Lower leg skin (tissue), 3 donors: ENCODE measurements at regions not wholly inside any gene's neighbourhood (a gene's known extent, or its start where the extent isn't known, plus 50 kb on each side); places are given as distances from the start of the nearest gene placed in this dataset.

Experiments used
- POLR2A ChIP-seq, 2 donors: fragments of 450-650 bp; IDR thresholded peaks; one replicate each; pipeline ENCODE4 v1.6.1; 2016 to 2017; ENCODE audit warnings: antibody characterized with exemption in 2 of 2, mild to moderate bottlenecking in 1 of 2, moderate library complexity in 1 of 2
- TF ChIP-seq, protein P1 (sequence below), 3 donors: fragments of 450-650 bp; IDR thresholded peaks; one replicate each; pipeline ENCODE4 v1.5.1; 2016; ENCODE audit warnings: antibody characterized with exemption in 3 of 3, mild to moderate bottlenecking in 3 of 3, moderate library complexity in 2 of 3

DNA sequence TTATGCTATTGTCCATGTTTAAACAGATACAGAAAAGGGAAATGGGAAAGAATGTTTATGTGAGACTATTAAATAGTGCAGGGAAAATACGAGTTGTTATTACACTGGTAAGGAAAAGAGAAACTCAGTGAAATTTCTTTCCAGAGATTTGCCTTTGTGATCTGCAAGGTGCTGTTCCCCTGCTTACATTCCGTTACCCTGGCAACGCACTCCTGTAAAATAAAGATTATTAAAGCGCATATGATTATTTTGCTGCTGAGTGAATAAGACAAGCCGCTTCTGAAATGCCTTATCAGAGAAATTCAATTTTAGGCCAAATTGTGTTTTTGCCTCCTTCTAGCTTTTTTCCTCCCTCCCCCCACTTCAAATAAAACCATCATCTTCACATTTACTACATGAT, 328.6 kb upstream of the PMFBP1 start:
- no peak for TF ChIP-seq POLR2A (IDR thresholded peaks at IDR 0.05)
- TF ChIP-seq, protein P1, sequence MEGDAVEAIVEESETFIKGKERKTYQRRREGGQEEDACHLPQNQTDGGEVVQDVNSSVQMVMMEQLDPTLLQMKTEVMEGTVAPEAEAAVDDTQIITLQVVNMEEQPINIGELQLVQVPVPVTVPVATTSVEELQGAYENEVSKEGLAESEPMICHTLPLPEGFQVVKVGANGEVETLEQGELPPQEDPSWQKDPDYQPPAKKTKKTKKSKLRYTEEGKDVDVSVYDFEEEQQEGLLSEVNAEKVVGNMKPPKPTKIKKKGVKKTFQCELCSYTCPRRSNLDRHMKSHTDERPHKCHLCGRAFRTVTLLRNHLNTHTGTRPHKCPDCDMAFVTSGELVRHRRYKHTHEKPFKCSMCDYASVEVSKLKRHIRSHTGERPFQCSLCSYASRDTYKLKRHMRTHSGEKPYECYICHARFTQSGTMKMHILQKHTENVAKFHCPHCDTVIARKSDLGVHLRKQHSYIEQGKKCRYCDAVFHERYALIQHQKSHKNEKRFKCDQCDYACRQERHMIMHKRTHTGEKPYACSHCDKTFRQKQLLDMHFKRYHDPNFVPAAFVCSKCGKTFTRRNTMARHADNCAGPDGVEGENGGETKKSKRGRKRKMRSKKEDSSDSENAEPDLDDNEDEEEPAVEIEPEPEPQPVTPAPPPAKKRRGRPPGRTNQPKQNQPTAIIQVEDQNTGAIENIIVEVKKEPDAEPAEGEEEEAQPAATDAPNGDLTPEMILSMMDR (IDR thresholded peaks at IDR 0.05) = no peak
